K562 (cell line): ENCODE measurements at regions not wholly inside any gene's neighbourhood (a gene's known extent, or its start where the extent isn't known, plus 50 kb on each side); places are given as distances from the start of the nearest gene placed in this dataset.

Experiments used
- CTBP1 ChIP-seq: fragments of 450-650 bp; IDR thresholded peaks from 2 replicates; pipeline ENCODE4 v1.6.1; 2016; ENCODE audit warnings: borderline replicate concordance
- ELF1 ChIP-seq: fragments of 200-800 bp; sonication (Bioruptor generic); IDR thresholded peaks from 2 replicates; pipeline ENCODE4 v1.6.1; 2016; ENCODE audit warnings: missing genetic modification characterization, missing compliant biosample characterization
- FOSL1 ChIP-seq: fragments of 200-800 bp; sonication (Bioruptor generic); conservative IDR thresholded peaks from 2 replicates; pipeline ENCODE4 v1.6.1; 2016; ENCODE audit warnings: missing genetic modification characterization, missing compliant biosample characterization
- HDAC8 ChIP-seq: fragments of 450-650 bp; IDR thresholded peaks from 2 replicates; pipeline ENCODE4 v1.6.1; 2016; ENCODE audit warnings: mild to moderate bottlenecking, missing genetic modification characterization, moderate library complexity, missing compliant biosample characterization
- JUND ChIP-seq, 2 experiments: IDR thresholded peaks; 2 replicates in 1 of 2; 3 replicates in 1 of 2; pipeline ENCODE4 v1.6.1; 2011; ENCODE audit warnings: borderline replicate concordance in 2 of 2, low read depth in 2 of 2, low read length in 2 of 2, improper control_type of control experiment in 1 of 2, missing biosample characterization in 1 of 2, missing genetic modification characterization in 1 of 2, missing genetic modification reagents in 1 of 2
- KLF16 ChIP-seq: IDR thresholded peaks from 2 replicates; pipeline ENCODE4 v1.6.1; 2016; ENCODE audit warnings: antibody characterized with exemption
- MAFG ChIP-seq: fragments of 450-650 bp; conservative IDR thresholded peaks from 2 replicates; pipeline ENCODE4 v1.6.1; 2016; ENCODE audit warnings: missing genetic modification characterization, missing compliant biosample characterization
- NFIC ChIP-seq: fragments of 450-650 bp; IDR thresholded peaks from 2 replicates; pipeline ENCODE4 v1.6.1; 2017; ENCODE audit warnings: mild to moderate bottlenecking, inconsistent platforms
- PHF8 ChIP-seq: fragments of 200-600 bp; sonication (generic); IDR thresholded peaks from 2 replicates; pipeline ENCODE4 v1.6.1; 2012; ENCODE audit warnings: mixed run types, mild to moderate bottlenecking, inconsistent platforms, low read length, moderate library complexity, borderline replicate concordance
- PRPF4 ChIP-seq: fragments of 200-400 bp; formaldehyde crosslinking; IDR thresholded peaks from one replicate; pipeline ENCODE4 v1.6.1; 2017; ENCODE audit warnings: low read length, low read depth, mild to moderate bottlenecking; ENCODE audit not compliant: insufficient read depth, poor library complexity, severe bottlenecking
- RBM15 ChIP-seq: fragments of 200-400 bp; formaldehyde crosslinking; IDR thresholded peaks from 2 replicates; pipeline ENCODE4 v1.6.1; 2018; ENCODE audit warnings: mild to moderate bottlenecking, low read length, moderate library complexity; ENCODE audit not compliant: insufficient read depth
- RCOR1 ChIP-seq, 2 experiments: IDR thresholded peaks; 2 replicates each; pipeline ENCODE4 v1.6.1; 2012; ENCODE audit warnings: low read depth in 2 of 2, low read length in 2 of 2, borderline replicate concordance in 1 of 2, improper control_type of control experiment in 1 of 2
- SIN3A ChIP-seq, 2 experiments: fragments of 150-350 bp in 1 of 2; IDR thresholded peaks; 2 replicates each; pipeline ENCODE4 v1.6.1; 2011 to 2016; ENCODE audit warnings: borderline replicate concordance in 2 of 2, low read depth in 2 of 2, low read length in 2 of 2, mild to moderate bottlenecking in 2 of 2, moderate library complexity in 2 of 2; ENCODE audit not compliant: control insufficient read depth in 1 of 2
- TAF15 ChIP-seq: fragments of 200-400 bp; formaldehyde crosslinking; IDR thresholded peaks from 2 replicates; pipeline ENCODE4 v1.6.1; 2017; ENCODE audit warnings: mild to moderate bottlenecking, low read depth, low read length, moderate library complexity
- TEAD4 ChIP-seq, 2 experiments: sonication (generic) in 1 of 2; formaldehyde crosslinking in 1 of 2; IDR thresholded peaks; 2 replicates each; pipeline versions ENCODE4 v1.6.1 to v1.8.0; 2012 to 2022; ENCODE audit warnings: borderline replicate concordance in 1 of 2, inconsistent platforms in 1 of 2, low read length in 1 of 2, mild to moderate bottlenecking in 1 of 2, missing genetic modification reagents in 1 of 2
- TGIF2 ChIP-seq: sonication (generic); formaldehyde crosslinking; IDR thresholded peaks from 2 replicates; pipeline ENCODE4 v1.8.1; 2022; ENCODE audit warnings: mild to moderate bottlenecking, missing genetic modification reagents, moderate library complexity
- XRCC3 ChIP-seq: fragments of 450-650 bp; IDR thresholded peaks from 2 replicates; pipeline ENCODE4 v1.6.1; 2017; ENCODE audit warnings: mild to moderate bottlenecking, moderate library complexity
- ZFP1 ChIP-seq: fragments of 450-650 bp; formaldehyde crosslinking; IDR thresholded peaks from 2 replicates; pipeline ENCODE4 v1.4.0; 2020; ENCODE audit warnings: mild to moderate bottlenecking, mixed read lengths
- ZNF184 ChIP-seq: sonication (generic); formaldehyde crosslinking; IDR thresholded peaks from 2 replicates; pipeline ENCODE4 v1.5.0; 2020; ENCODE audit warnings: missing genetic modification reagents
- ZNF24 ChIP-seq: fragments of 450-650 bp; IDR thresholded peaks from 2 replicates; pipeline ENCODE4 v1.6.1; 2016
- ZSCAN32 ChIP-seq: fragments of 450-650 bp; formaldehyde crosslinking; IDR thresholded peaks from 2 replicates; pipeline ENCODE4 v1.4.0; 2020; ENCODE audit warnings: mild to moderate bottlenecking, moderate library complexity
- TF ChIP-seq, protein P1 (sequence below), 2 experiments: IDR thresholded peaks; 2 replicates each; pipeline ENCODE4 v1.6.1; 2011; ENCODE audit warnings: borderline replicate concordance in 1 of 2, control low read depth in 1 of 2, low read depth in 1 of 2, low read length in 1 of 2, mild to moderate bottlenecking in 1 of 2, mixed read lengths in 1 of 2, moderate library complexity in 1 of 2; ENCODE audit not compliant: insufficient read depth in 1 of 2, insufficient read length in 1 of 2, poor library complexity in 1 of 2, severe bottlenecking in 1 of 2; ENCODE audit errors: extremely low read depth in 1 of 2
- TF ChIP-seq, protein P2 (sequence below): fragments of 250-450 bp; sonication (Bioruptor Pico); IDR thresholded peaks from 2 replicates; pipeline ENCODE4 v1.5.0; 2021
- TF ChIP-seq, protein P3 (sequence below), 3 experiments: fragments of 200-800 bp in 1 of 3; sonication (Bioruptor generic) in 1 of 3; sonication (generic) in 1 of 3; formaldehyde crosslinking in 1 of 3; IDR thresholded peaks; 2 replicates each; pipeline versions ENCODE4 v1.6.1 to v1.8.0; 2016 to 2022; ENCODE audit warnings: mild to moderate bottlenecking in 2 of 3, missing compliant biosample characterization in 2 of 3, missing genetic modification characterization in 2 of 3, missing genetic modification reagents in 1 of 3

DNA sequence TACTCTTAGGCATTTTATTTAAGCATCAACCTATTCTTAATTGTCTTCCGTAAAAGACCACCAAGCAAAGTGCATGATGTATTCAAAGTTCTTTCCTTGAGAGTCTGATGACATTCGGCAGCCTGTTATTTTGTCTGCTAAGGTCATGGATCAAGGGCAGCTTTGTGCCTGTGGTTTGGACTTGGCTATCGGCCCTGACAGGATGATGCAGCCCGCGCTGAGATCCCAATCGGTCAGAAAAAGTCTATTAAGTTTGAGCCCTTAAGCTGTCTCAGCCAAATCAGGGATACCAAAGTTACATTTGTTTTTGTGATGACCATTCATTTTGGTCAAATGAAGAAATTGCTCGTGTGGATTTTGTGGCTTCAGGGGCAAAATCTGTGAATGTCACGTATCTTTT, 718.9 kb upstream of the FANCL start (continued):
- TF ChIP-seq, protein P1, sequence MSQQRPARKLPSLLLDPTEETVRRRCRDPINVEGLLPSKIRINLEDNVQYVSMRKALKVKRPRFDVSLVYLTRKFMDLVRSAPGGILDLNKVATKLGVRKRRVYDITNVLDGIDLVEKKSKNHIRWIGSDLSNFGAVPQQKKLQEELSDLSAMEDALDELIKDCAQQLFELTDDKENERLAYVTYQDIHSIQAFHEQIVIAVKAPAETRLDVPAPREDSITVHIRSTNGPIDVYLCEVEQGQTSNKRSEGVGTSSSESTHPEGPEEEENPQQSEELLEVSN (IDR thresholded peaks at IDR 0.05; ENCODE audit: borderline replicate concordance in 1 of 2, extremely low read depth in 1 of 2, insufficient read depth in 1 of 2, insufficient read length in 1 of 2, low read depth in 1 of 2, low read length in 1 of 2, poor library complexity in 1 of 2, severe bottlenecking in 1 of 2), result no peak
- TF ChIP-seq SIN3A (IDR thresholded peaks at IDR 0.05; ENCODE audit: borderline replicate concordance in 2 of 2, control insufficient read depth in 1 of 2, low read depth in 2 of 2, low read length in 2 of 2), result no peak
- no peak for TF ChIP-seq KLF16
- 0 out of 2 replicates have a peak, but pooled peaks have one; percentile 23 for TF ChIP-seq NFIC
- TF ChIP-seq ZNF184 (CRISPR knock-in tag), result no peak
- no peak for TF ChIP-seq XRCC3
- no peak for TF ChIP-seq TGIF2 (CRISPR knock-in tag)
- TF ChIP-seq, protein P2, sequence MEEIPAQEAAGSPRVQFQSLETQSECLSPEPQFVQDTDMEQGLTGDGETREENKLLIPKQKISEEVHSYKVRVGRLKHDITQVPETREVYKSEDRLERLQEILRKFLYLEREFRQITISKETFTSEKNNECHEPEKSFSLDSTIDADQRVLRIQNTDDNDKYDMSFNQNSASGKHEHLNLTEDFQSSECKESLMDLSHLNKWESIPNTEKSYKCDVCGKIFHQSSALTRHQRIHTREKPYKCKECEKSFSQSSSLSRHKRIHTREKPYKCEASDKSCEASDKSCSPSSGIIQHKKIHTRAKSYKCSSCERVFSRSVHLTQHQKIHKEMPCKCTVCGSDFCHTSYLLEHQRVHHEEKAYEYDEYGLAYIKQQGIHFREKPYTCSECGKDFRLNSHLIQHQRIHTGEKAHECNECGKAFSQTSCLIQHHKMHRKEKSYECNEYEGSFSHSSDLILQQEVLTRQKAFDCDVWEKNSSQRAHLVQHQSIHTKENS, result no peak
- TF ChIP-seq CTBP1, result peak; percentile 69; the same call in 1 of the 2 replicates
- TF ChIP-seq ELF1 (tag), result no peak
- TF ChIP-seq TAF15, result no peak
- TF ChIP-seq RBM15, result no peak
- peak; percentile 55; the same call in 1 of the 2 replicates for TF ChIP-seq MAFG
- 0 out of 4 replicates have a peak, but pooled peaks of 1 of the 2 experiments have one; percentile 47 for TF ChIP-seq RCOR1 (IDR thresholded peaks at IDR 0.05; ENCODE audit: borderline replicate concordance in 1 of 2, low read depth in 2 of 2, low read length in 2 of 2)
- no peak for TF ChIP-seq ZNF24
- TF ChIP-seq, protein P3, sequence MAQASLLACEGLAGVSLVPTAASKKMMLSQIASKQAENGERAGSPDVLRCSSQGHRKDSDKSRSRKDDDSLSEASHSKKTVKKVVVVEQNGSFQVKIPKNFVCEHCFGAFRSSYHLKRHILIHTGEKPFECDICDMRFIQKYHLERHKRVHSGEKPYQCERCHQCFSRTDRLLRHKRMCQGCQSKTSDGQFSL (CRISPR knock-in tag; IDR thresholded peaks at IDR 0.05), result no peak
- TF ChIP-seq, protein P3 (tag; IDR thresholded peaks at IDR 0.05), result no peak
- no peak for TF ChIP-seq ZFP1 (CRISPR knock-in tag)
- TF ChIP-seq HDAC8 (tag), result no peak
- no peak for TF ChIP-seq PHF8
- 0 out of 2 replicates have a peak, but pooled peaks have one; percentile 31 for TF ChIP-seq FOSL1
- TF ChIP-seq PRPF4, result no peak
- TF ChIP-seq ZSCAN32 (CRISPR knock-in tag), result no peak
- TF ChIP-seq TEAD4 (IDR thresholded peaks at IDR 0.05; ENCODE audit: low read length), result peak; percentile 23; the same call in 1 of the 2 replicates
- TF ChIP-seq TEAD4 (CRISPR knock-in tag; IDR thresholded peaks at IDR 0.05; ENCODE audit: borderline replicate concordance), result no peak
- TF ChIP-seq JUND (IDR thresholded peaks at IDR 0.05; ENCODE audit: borderline replicate concordance, low read depth, low read length), result peak; percentile 48; the same call in 1 of the 2 replicates
- TF ChIP-seq JUND (tag; IDR thresholded peaks at IDR 0.05; ENCODE audit: borderline replicate concordance, low read depth, low read length), result no peak
